NOMO-1 (cell line): ENCODE measurements at regions not wholly inside any gene's neighbourhood (a gene's known extent, or its start where the extent isn't known, plus 50 kb on each side); places are given as distances from the start of the nearest gene placed in this dataset.

Source experiments
- DNase-seq, 2 experiments: peaks; one replicate each; lab custom pipeline; 2025; ENCODE audit not compliant: unreplicated experiment in 2 of 2; lab: John Stamatoyannopoulos, UW

DNA sequence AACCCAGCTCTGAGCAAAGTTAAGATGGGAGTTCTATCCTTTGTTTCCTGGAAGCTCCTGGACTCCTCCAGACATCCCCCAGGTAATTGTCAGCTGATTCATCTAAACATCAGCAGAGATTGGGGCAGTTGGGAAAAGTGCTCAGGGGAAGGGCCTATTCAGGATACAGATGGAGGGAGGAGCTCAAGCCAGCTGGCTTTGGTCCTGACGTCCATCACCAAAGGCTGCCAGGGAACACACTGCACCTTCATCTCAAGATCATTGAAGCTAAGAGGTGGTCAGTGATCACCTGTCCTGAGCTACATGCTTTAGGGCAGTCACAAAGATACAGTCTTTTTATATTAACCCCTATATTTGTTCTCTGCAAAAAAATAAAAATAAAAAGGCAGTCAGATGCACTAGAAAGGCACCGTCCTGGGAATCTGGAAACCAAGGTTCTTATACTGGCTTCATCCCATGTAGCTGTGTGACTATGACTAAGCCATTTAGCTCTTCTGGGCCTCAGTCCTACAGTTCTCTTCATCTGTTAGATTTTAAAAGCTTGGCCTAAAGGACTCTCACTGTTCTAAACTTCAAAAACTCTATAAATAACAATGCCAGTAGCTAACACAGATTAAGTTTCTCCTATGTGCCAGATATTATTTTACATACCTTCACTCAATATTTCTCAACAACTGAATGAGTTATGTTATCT lies 446.5 kb downstream of the BCL11A start:
- no peak for DNase-seq

DNA sequence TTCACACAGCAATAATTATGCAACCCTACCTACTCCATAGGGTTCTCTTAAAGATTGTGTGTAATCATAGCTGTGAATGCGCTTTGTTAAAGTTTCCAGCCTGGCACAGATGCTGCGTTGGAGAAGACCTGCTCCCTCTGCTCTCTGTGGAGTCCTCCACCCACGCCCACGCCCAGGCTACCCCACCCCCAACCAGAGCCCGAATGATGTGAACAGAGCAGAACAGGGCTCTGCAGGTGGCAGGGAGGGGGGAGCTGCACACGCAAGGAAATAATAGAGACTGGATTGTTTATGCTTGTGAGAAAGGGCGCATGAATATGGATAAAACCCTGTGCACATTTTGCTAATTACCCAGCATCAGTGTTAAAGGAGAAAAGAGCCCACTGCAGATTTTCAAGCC lies 447.5 kb downstream of the BCL11A start:
- no peak for DNase-seq

DNA sequence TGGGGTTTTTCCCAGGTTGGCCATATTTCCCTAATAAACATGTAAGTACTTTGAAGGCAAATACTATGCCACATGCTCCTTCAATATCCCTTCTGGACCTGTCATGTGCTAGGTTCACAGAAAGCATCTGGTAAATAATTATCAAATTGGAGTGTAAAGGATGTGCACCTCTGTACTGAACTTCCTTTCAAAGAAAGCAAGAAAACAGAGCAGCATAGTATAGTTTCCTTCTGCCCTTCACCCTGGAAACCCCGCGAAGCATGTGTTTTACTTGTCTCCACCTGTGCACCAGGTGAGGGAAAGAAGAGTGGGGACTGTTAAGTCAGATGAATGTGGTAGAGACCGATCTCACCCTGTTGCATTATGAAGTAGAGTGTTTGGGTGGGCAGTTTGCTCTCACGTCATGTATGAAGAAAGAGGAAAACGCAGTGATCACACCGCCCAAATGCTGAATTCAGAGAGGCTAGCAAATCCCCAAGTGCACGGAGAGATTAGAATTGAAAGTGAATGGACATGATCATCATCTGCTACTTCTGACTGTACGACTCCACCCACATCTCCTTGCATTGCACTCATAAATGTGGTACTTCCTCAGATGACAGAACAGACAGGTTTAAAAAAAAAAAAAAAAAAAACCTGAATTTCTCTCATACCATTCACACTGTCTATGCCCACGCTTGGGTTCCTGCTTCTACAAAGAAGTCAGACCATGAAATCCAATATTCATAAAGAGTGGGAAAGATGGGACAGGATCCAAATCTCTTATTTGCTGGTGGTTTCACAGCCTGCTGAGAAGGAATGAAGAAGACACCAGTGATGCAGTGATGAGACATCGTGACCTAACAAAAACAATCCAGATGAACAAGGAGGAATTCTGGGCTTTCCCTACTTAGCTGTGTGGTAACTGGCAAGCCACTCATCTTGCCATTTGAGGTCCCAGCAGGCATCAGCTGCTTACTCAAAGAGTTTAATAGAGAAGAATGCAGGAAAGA lies 448.6 kb downstream of the BCL11A start:
- peak; percentile 19 to 76 for DNase-seq

DNA sequence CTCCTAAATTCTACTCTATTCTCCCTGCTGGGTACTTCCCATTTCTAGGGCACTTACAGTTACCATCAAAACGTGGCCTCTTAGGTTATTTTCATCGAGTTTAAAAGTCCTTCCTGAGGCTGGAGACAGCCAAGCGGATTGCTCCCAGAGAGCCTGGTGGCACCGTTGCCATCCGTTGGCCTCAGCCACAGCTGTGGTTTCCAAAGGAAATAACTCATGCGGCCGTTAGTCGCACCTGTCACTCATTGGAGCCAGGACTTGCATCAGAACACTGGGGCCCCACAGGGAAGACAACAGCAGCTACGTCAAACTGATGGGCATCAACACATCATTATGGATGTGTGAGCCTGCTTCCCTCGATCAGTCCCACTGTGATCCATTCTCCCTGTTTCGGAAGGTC lies 453.4 kb downstream of the BCL11A start:
- peak; percentile 81 to 95 for DNase-seq

DNA sequence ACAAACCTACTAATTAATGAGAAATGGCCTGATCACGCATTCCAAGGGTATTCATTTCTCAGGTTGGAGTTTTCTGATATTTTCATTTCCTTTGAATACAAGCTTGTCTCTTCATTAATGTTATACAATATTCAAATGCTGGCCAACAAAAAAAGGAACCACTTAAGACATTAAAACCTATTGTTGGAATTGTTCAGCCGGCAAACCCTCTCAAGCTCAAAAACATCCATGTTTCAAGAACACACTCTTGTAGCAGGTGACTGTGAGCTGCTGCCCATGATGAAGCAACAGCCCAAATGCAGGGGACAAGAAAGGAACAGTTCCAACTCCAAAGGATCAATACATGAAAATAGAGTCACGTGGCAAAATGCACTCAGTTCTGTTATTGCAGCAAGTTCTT lies 454.5 kb downstream of the BCL11A start:
- no peak for DNase-seq

DNA sequence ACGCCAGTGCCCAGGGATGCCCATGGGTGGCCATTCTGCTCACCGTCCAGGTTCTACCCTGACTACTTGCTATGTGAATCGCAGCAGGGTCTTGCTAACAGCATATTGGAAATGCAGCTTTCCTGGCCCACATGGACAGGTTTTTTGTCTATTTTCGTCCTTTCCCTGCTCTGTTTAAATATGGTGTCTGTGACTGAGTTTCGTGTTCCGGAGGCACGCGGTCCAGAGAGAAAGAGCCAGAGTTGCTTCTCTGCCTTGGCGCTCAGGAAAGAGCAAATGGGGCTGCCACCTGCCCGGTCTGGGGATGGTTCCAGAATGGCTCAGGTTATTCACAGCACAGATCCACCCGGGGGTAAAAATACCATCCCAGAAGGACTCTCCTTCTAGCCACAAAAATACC lies 456.2 kb downstream of the BCL11A start:
- no peak for DNase-seq

DNA sequence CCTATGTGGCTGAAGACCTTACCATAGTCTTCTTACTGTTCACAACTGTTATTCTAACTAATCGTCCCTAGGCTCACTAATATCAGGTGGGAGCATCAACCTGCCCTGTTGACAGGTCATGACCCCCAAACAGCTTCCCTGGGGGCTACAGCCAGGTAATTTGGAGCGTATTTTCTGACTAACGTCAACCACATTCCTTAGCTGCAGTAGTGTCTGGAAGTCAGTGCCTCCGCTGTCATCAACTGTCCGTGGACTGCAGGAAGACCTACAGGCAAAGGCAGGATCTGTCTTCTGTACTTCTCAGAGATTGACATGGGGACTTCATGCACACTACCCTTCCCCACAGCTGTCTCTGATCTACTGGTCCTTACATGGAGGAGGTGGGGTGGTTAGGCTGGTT lies 456.9 kb downstream of the BCL11A start:
- no peak for DNase-seq

DNA sequence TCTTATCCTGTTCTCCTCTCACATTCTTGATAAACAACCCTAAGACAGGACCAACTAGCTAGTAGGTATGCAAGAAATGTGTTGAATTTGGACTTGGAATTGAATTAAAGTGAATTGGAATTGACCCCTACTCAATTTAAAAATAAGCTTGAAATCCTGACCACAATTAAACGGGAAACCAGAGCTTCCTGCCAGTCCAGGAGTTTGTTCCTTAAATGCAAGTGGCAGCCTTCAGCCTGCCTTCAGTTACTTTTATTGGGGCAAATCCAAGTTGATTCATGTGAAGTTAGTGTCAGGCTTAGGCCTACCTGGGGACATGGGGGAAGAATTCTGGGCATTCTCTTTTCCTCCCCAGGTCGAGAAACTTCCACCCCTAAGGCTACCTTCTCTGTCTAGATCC lies 457.6 kb downstream of the BCL11A start:
- no peak for DNase-seq

DNA sequence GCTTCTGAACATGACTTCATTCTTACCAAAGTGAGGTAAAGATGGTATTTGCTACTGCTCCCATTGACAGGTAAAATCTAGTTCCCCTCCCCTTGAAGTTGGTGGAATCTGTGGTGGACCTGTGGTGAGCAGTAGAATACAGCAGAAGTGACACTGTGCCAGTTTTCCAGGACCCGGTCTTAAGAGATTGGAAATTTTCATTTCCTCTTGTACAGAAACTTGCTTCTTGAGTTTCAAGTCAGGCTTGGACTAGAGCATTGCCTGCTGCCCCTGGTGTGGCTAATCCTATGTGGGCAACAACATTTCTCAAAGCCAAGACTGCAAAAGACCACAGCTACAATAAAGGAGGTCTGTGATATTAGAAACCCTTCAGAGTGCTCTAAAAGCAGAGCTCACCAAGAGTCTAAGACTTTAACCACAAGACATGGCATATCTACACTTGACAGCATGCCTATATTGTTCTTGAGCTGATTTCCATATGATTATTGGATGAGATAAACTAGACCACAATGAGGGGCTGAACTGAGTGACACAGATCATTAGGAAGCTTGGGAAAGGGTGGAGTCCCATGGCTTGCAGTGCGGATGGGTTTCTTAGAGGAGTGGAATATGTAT lies 458.1 kb downstream of the BCL11A start:
- DNase-seq: peak in 1 of 2 experiments; percentile 8

DNA sequence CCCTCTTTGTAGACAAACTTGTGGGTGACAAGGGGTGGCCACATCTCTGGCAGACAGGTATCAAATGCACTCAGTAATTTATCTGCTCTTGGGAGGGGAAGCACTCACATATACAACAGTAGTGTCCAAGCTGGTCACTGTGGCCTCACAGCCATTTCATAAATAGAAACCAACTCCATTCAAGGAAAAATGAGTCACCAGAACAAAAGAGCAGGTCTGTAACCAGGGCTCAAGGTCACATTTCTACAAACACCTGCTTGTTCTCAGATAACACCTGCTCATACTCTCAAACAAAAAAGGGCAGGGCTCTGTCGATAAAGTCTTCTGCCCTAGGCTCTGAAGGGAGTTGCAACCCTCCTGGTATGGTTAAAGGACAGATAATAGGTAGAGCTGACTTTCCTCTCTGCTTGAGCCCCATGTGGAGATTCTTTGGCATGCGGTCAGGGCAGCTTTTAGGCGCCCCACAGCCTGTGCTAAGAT lies 459.0 kb downstream of the BCL11A start:
- no peak for DNase-seq

DNA sequence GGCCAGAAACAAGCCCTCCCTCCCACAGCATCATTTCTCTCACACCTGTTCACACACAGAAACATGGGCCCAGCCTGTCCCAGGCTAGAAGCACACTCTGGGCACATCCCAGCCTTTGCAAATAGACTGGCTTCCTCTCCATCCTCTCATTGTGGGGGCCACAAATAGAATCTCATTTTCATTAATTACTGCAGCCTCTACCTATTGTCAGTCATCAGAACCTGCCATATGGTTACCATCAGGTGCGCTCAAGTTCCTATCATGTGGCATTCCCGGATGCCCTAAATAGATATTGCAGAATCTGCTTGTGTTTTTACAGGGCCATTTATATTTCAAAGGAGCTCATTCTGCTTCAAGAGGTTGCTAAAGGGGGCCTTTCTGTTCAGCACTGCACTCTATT lies 460.7 kb downstream of the BCL11A start:
- no peak for DNase-seq

DNA sequence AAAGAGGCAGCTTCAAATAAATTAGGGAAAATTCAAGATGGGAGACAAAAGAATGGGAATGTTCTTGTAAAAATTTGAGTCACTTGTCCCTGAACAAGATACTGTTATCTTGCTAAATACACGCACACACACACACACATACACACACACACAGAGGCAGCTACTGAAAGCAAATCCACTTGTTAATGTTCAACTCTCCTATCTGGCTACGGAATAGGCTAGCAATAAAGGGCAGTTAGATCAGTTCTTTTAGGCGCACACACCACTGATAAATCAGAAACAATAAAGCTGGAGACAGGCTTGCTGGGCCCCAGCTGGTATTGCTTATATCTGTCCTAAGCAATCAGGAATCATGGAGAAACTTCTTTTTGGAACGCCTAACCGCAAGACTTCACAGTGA lies 461.6 kb downstream of the BCL11A start:
- DNase-seq: no peak

DNA sequence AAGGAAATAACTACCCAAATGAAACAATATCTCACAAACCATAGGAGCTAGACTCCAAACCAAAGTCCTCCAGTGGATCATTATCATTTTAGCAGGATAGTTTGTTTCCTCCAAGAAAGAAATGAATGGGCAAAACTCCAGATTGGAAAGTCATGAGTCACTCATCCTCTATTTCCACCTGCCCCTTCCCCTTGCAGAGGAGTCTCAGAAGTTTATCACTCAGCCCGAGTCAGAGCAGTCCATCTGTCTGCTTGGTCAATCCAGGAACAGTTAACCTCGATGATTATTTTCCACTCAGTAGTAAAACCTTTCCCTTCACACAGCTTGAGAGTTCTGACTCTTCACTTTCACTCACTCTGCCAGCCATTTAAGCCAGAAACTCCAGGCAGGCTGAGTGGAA lies 462.2 kb downstream of the BCL11A start:
- DNase-seq: no peak

DNA sequence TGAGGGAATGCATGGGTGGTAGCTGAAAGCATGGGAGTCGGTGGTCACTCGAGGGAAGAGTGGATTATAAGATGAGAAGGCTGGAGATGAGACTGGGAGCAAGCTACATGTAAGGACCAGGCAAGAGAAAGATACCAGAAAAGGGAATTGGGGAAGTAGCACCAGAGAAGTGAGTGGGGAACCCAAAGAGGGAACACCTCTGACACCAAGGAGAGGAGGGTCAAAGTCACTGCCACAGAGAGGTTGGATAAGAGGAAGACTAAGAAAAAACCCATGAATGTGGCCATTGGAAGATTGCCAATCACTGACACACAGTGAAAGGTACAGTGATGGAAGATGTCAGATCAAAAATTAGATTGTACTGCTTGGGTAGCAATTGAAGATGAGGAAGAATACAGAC lies 473.9 kb downstream of the BCL11A start:
- peak in 1 of 2 experiments; percentile 19 for DNase-seq

DNA sequence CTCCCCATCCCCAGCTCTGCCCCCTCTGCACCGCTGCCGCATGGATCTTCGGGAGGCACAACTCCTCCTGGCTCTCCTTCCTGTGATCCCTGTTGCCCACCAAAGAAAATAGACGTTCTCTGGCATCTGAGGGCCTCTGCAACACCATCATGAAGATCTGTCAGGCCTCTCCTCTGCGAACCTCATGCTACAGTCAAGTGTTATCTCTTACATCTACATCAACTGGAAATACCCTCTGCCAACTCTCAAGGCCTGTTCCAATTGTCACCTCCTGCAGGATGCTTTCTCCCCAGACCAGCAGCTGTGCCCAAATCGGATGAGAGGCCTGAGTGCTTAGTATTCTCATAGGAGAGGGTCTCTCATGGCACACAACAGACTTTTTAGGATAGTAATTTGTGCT lies 478.4 kb downstream of the BCL11A start:
- DNase-seq: no peak

DNA sequence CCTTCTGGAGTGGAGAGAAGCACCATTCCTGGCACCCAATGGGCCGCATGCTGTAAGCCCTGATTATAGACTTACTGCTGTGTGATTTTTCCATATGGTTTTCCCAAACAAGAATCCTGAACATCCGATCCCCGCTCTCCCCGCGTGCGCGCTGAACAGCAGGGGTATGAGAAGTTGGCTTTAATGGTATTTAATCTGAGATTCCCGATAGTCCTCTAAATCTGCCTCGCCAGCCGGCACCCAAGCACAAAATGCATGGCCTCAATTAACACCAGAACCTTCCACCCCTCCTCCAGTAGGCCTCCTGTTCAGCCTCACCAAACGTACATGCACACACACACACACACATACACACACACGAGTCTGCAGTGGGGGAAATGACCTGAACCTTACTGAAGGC lies 480.3 kb downstream of the BCL11A start:
- DNase-seq: no peak

DNA sequence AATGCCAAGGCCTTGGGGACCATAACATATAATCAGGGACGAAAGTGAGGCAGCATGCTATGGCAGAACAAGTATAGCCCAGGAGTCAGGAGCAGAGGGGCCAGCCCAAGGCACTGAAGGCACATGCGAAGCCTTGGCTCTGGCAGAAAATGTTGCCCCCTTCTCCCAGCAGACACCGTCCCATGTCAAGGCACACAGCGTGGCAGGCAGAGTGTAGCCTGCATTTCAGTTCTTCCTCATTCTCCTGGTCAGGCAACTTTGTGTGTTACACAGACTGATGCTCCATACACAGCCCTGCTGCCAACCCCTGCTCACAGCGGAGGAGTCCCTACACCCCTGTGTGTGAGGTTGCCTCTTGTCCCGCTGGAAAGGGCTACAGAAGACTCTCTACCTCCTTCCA lies 480.8 kb downstream of the BCL11A start:
- no peak for DNase-seq

DNA sequence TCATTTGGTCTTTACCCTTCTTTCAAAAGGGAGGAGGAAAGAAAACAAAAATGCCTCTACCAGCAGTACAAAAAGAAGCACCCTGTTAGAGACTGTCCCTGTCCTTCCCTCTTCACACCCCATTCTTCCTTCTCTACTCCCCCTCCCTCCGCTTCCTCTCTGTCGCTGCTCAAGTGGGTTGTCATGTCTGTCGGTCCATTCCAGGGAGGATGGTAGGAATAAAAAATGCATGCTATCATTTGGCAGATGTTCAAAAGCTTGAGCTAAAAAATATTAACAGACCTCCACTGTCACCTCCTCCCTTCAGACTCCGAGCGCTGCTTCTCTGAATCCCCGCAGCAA lies 482.0 kb downstream of the BCL11A start:
- DNase-seq: no peak

DNA sequence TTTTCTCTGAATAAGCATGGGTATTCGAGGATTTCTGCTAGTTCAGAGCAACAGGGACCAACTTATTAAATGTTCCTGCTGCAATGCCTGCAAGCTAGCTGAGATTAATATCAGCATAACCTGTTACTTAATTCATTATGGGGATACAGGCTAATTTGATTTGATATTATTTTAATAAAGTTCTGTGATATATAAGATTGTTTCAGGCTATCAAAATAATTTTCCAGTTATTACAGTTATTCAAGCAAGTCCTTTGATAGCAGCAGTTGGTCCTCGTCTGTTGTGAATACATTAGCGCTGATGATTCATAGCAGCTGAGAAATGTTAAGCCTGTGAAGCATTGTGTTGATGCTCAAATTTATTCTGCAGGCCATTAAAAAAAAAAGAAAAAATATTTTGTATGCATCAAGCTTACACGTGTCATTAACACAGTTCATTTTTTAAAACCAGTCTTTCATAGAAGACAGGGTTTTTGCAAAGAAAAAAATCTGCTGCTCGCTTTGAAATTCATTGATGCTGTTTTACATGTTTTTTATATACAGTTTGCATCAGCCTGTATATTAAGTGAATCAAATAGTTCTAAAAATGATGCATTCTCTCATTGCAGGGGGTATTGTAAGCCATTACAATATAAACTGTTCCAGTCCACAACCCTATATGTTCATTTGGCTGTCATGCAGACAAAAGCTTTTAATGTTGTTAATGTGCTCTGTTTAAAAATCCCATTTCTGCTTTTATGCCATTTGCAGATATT lies 482.5 kb downstream of the BCL11A start:
- DNase-seq: no peak

DNA sequence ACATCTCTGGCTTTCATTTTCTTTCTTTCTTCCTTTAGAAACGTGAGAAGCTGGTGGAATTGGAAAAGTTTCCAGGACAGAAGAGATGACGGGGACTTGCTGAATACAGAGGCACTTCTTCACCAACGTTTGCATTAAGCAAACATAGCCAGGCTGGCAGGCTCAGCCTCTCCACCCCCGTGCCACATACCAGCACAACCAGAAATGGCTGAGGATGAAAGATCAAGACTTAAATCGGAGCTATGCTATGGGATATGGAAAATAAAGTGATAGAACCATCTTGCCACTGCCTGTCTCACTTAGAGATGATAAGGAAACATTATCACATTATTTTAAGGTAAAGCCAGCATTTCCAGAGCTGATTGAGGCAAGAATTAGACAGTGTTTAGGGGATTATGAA lies 483.3 kb downstream of the BCL11A start:
- DNase-seq: no peak

DNA sequence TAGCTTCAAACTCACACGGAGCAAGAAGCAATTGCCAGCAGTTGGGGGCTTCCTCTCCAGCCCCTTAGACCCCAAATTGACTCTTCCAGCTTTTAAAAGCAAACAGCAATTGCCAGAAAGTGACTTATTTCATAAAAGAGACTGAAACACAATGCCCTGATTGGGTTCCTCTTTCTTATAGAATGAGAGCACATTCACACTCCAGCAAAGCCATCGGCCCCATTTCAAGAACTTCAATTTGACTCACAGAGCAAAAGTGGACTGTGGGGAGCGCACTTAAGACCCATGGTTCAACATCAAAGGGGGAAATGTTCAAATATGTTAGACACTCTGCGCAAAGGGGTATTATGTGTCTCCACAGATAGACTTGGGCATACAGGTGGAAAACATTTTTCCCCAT lies 484.7 kb downstream of the BCL11A start:
- peak in 1 of 2 experiments; percentile 29 for DNase-seq
